Thyroid gland (tissue), 4 donors: ENCODE measurements at regions not wholly inside any gene's neighbourhood (a gene's known extent, or its start where the extent isn't known, plus 50 kb on each side); places are given as distances from the start of the nearest gene placed in this dataset.

Source experiments
- DNase-seq, 2 donors: peaks; one replicate each; pipeline ENCODE4 v3.0.0-alpha.2; 2019
- H3K27ac ChIP-seq, 3 donors: fragments of 200-600 bp; sonication (generic); 1 replicate in 2 of 3; 2 replicates in 1 of 3; pipeline ENCODE4 v1.5.1; 2016 to 2019; ENCODE audit warnings: mild to moderate bottlenecking in 1 of 3, moderate library complexity in 1 of 3
- H3K27me3 ChIP-seq: fragments of 200-600 bp; sonication (generic); one replicate; pipeline ENCODE4 v1.5.1; 2019
- H3K36me3 ChIP-seq, 2 donors: fragments of 200-600 bp; sonication (generic); one replicate each; pipeline ENCODE4 v1.5.1; 2016 to 2019
- H3K4me1 ChIP-seq, 2 donors: fragments of 200-600 bp; sonication (generic); one replicate each; pipeline ENCODE4 v1.5.1; 2017 to 2019
- H3K4me3 ChIP-seq, 3 donors: fragments of 200-600 bp; sonication (generic); replicated peaks in 1 of 3; 1 replicate in 2 of 3; 2 replicates in 1 of 3; pipeline ENCODE4 v1.5.1; 2016; ENCODE audit warnings: mild to moderate bottlenecking in 1 of 3
- H3K9me3 ChIP-seq: fragments of 200-600 bp; sonication (generic); one replicate; pipeline ENCODE4 v1.5.1; 2017
- POLR2A ChIP-seq, 2 donors: fragments of 450-650 bp; IDR thresholded peaks; one replicate each; pipeline ENCODE4 v1.6.1; 2017; ENCODE audit warnings: antibody characterized with exemption in 2 of 2, mild to moderate bottlenecking in 2 of 2, moderate library complexity in 1 of 2
- WGBS, 2 donors: methylation state at CpG; one replicate each; pipeline ENCODE4 v1.1.5; 2017; 5-methylcytosine and 5-hydroxymethylcytosine counted together
- intact Hi-C: fragments of 100-400 bp; cut with DNase I; formaldehyde crosslinking; loops from one replicate; pipeline ENCODE4 v1.15.1; 2023
- TF ChIP-seq, protein P1 (sequence below), 6 experiments: fragments of 200-600 bp in 3 of 6; fragments of 450-650 bp in 3 of 6; sonication (generic) in 3 of 6; IDR thresholded peaks; one replicate each; pipeline ENCODE4 v1.5.1; 2016 to 2019; ENCODE audit warnings: antibody characterized with exemption in 6 of 6, mild to moderate bottlenecking in 2 of 6, inconsistent platforms in 1 of 6, moderate library complexity in 1 of 6

DNA sequence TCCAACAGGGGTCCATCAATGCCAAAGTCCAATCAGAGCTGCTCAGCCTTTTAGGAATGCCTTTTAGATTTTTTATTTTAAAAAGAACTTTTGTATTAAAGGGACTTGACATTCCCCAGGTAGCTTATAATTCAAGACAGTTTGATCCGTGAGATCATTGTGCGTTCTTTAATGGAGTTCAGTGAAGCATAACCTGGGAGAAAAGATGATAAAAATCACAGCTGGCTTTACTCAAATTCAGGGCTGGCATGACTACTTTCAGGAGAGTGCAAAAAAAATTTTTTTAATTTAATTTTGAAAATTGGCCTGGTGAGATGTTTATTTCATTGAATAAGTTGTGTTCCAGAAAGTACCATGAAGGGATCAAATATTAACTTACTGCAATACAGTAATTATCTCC lies 118.2 kb downstream of the VCX2 start:
- H3K4me1 ChIP-seq = peaks cover 31 to 34% of the 10 kb centered on the region in 2 donors
- no peak for DNase-seq
- no peaks in the 10 kb centered on the region for H3K36me3 ChIP-seq
- no peak overlapping the region for H3K4me3 ChIP-seq
- 30 to 47% methylated on average over 2 of the region's 2 CpGs for WGBS, 2 donors
- H3K27ac ChIP-seq = peak overlapping the region; percentile 48 to 62 (median 62)
- H3K27me3 ChIP-seq = no peaks in the 10 kb centered on the region
- intact Hi-C loops = no loop called here
- H3K9me3 ChIP-seq = no peaks in the 10 kb centered on the region
- TF ChIP-seq, protein P1, sequence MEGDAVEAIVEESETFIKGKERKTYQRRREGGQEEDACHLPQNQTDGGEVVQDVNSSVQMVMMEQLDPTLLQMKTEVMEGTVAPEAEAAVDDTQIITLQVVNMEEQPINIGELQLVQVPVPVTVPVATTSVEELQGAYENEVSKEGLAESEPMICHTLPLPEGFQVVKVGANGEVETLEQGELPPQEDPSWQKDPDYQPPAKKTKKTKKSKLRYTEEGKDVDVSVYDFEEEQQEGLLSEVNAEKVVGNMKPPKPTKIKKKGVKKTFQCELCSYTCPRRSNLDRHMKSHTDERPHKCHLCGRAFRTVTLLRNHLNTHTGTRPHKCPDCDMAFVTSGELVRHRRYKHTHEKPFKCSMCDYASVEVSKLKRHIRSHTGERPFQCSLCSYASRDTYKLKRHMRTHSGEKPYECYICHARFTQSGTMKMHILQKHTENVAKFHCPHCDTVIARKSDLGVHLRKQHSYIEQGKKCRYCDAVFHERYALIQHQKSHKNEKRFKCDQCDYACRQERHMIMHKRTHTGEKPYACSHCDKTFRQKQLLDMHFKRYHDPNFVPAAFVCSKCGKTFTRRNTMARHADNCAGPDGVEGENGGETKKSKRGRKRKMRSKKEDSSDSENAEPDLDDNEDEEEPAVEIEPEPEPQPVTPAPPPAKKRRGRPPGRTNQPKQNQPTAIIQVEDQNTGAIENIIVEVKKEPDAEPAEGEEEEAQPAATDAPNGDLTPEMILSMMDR (IDR thresholded peaks at IDR 0.05) = no peak
- no peak for TF ChIP-seq POLR2A (IDR thresholded peaks at IDR 0.05)

DNA sequence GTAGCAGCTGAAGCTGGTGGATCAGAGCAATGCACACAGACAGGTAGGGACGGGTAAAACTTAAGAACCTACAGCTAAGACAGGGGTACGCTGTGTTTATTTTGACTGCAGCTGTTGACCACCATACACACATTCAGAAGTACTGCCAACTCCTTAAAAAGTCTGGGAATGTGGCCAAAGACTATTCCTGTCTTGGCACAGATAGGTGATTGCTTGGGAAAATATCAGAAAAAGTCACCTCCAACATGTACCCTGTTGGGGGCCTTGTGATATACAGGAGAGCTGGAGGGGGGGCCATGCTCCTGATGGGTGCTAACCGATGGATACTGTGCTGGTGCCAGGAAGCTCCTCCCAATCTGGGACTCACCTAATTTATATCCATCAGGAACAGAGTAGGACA lies 121.2 kb downstream of the VCX2 start:
- Histone ChIP-seq H3K4me1 (peaks cover 32 to 34% of the 10 kb centered on the region in 2 donors), H3K36me3 (no peaks in the 10 kb centered on the region), H3K27me3 (no peaks in the 10 kb centered on the region), H3K27ac (peak overlapping the region; percentile 5 to 30 (median 19)), H3K4me3 (no peak overlapping the region), H3K9me3 (no peaks in the 10 kb centered on the region)
- intact Hi-C loops = no loop called here
- DNase-seq = peak in 1 of 2 donors; percentile 15
- WGBS, 2 donors = 12 to 28% methylated on average over 3 of the region's 3 CpGs
- TF ChIP-seq POLR2A (IDR thresholded peaks at IDR 0.05) = no peak
- TF ChIP-seq, protein P1 (IDR thresholded peaks at IDR 0.05) = no peak

DNA sequence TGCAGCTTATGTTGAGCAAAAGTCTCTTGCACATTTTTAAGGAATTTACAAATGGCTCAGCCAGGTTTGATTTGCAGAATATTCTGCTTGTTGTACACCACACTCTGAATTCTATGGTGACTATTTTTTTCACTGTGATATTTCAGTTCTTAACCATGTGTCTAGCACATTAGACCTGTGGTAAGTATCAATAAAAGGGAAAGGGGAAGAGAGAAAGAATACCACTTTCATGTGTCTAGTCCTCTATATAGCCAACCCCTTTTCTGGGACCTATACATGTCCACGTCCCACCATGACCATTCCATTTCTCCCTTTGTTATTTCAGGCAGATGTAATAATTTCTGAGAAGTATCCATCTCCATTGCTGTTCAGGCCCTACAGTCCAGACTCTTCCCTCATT lies 121.3 kb upstream of the PNPLA4 start:
- intact Hi-C loops = no loop called here

DNA sequence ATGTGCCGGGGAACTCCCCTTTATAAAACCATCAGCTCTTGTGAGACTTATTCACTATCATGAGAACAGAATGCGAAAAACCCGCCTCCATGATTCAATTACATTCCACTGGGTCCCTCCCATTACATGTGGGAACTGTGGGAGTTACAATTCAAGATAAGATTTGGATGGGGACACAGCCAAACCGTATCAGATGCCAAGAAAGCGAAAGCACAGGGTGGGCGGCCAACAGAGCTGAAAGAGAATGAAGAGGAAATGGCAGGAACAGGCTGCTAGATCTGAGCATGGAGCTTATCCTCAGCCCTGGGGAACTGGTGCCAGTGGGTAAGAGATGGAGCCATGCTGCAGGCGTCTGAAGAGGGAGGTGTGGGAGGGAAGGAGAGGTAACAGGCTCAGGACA lies 117.7 kb upstream of the PNPLA4 start:
- intact Hi-C loops = no loop called here
- no peak overlapping the region for H3K27ac ChIP-seq
- H3K27me3 ChIP-seq = no peaks in the 10 kb centered on the region
- H3K36me3 ChIP-seq = no peaks in the 10 kb centered on the region
- no peaks in the 10 kb centered on the region for H3K9me3 ChIP-seq
- TF ChIP-seq POLR2A (IDR thresholded peaks at IDR 0.05) = no peak
- TF ChIP-seq, protein P1 (IDR thresholded peaks at IDR 0.05) = no peak
- 77 to 87% methylated on average over 7 of the region's 7 CpGs for WGBS, 2 donors
- no peak overlapping the region for H3K4me3 ChIP-seq
- no peak for DNase-seq
- H3K4me1 ChIP-seq = peaks cover 18 to 24% of the 10 kb centered on the region in 2 donors

More for the DNA sequence above, 121.3 kb upstream of the PNPLA4 start:
- no peak overlapping the region for H3K27ac ChIP-seq
- H3K27me3 ChIP-seq = no peaks in the 10 kb centered on the region
- no peak overlapping the region for H3K4me3 ChIP-seq
- peaks cover 31 to 34% of the 10 kb centered on the region in 2 donors for H3K4me1 ChIP-seq
- no peak for DNase-seq
- no peak for TF ChIP-seq POLR2A (IDR thresholded peaks at IDR 0.05)
- TF ChIP-seq, protein P1 (IDR thresholded peaks at IDR 0.05) = no peak
- 86 to 100% methylated on average over 1 of the region's 1 CpG for WGBS, 2 donors
- H3K9me3 ChIP-seq = no peaks in the 10 kb centered on the region
- H3K36me3 ChIP-seq = no peaks in the 10 kb centered on the region

DNA sequence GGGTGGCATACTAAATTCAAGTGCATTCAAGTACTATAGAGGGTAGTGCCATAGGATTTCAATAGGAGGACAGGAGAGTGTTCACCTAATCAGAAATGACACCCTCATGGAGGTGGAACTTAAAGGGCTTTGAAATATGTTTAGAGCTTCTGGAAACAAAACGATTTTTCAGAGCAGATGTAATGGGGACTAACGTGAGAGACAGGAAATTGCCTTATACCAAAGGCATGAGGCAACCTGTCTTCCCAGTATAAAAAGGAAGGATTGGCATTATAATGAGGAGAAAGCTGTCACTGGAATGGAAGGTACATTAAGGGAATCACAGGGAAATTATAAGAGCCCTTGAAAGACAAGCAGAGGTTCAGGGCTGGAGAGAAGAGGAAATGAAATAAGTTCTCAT lies 116.3 kb upstream of the PNPLA4 start:
- no peaks in the 10 kb centered on the region for H3K27me3 ChIP-seq
- H3K9me3 ChIP-seq = no peaks in the 10 kb centered on the region
- no peak overlapping the region for H3K27ac ChIP-seq
- H3K4me1 ChIP-seq = peaks cover 6 to 10% of the 10 kb centered on the region in 2 donors
- whole genome bisulfite sequencing, 2 donors = 73 to 83% methylated on average over 2 of the region's 2 CpGs
- TF ChIP-seq, protein P1 (IDR thresholded peaks at IDR 0.05) = no peak
- no peak for TF ChIP-seq POLR2A (IDR thresholded peaks at IDR 0.05)
- DNase-seq = no peak
- H3K36me3 ChIP-seq = no peaks in the 10 kb centered on the region
- no peak overlapping the region for H3K4me3 ChIP-seq
- intact Hi-C loops = no loop called here
